ENCODE measurements at regions not wholly inside any gene's neighbourhood (a gene's known extent, or its start where the extent isn't known, plus 50 kb on each side); places are given as distances from the start of the nearest gene placed in this dataset.
"Not testable (repeated sequence)": the region's sequence is repeated elsewhere in the genome, so short reads cannot be mapped to it uniquely, and the experiment has no call there.

DNA sequence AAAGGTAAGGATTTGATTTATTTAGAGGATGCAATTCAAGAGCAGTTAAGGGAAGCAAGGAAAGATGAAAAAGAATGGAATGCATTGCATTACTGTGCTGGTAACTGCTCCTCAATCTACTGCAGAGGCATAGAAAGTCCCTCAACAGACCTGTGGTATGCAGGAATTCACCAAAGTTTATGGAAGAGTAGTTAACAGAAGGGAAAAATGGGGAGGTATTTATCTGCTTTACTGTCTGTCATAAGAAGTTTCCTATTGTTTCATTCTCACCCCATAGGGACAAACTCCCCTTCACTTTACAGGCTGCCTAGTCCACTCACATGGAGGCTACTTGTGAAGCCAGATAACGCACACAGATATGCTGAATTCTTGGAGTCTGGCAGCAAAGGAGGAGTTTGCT, 354.9 kb upstream of the SPRY2 start:
- H3K27me3 ChIP-seq (ENCODE audit: control insufficient read depth in 2 of 2, insufficient read depth in 1 of 2, low read length in 1 of 2), result no peaks in the 10 kb centered on the region
- H3K27ac ChIP-seq (ENCODE audit: low read depth in 1 of 2, low read length in 1 of 2), result no peak overlapping the region
- H3K9me3 ChIP-seq (ENCODE audit: control insufficient read depth in 2 of 2, insufficient read depth in 1 of 2, low read length in 1 of 2), result no peaks in the 10 kb centered on the region
- H3K4me1 ChIP-seq (ENCODE audit: control insufficient read depth in 2 of 2, insufficient read depth in 2 of 2, low read length in 2 of 2), result no peaks in the 10 kb centered on the region
- no peak for DNase-seq (ENCODE audit: low read depth in 6 of 9, low spot score in 9 of 9)
- no peak overlapping the region for H3K4me3 ChIP-seq (ENCODE audit: low read length in 2 of 2)
- no peaks in the 10 kb centered on the region for H3K36me3 ChIP-seq (ENCODE audit: control insufficient read depth in 2 of 2, insufficient read depth in 2 of 2, low read length in 1 of 2)
- 94% methylated on average over 1 of the region's 1 CpG for WGBS

DNA sequence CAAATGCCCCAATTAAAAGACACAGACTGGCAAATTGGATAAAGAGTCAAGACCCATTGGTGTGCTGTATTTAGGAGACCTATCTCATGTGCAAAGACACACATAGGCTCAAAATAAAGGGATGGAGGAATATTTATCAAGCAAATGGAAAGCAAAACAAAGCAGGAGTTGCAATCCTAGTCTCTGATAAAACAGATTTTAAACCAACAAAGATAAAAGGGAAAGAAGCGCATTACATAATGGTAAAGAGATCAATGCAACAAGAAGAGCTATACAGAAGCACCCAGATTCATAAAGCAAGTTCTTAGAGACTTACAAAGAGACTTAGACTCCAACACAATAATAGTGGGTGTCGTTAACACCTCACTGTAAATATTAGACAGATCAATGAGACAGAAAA, 350.9 kb upstream of the SPRY2 start:
- H3K9me3 ChIP-seq (ENCODE audit: control insufficient read depth in 2 of 2, insufficient read depth in 1 of 2, low read length in 1 of 2); H3K27me3 ChIP-seq (ENCODE audit: control insufficient read depth in 2 of 2, insufficient read depth in 1 of 2, low read length in 1 of 2); DNase-seq (ENCODE audit: low read depth in 6 of 9, low spot score in 9 of 9); H3K4me3 ChIP-seq (ENCODE audit: low read length in 2 of 2); H3K36me3 ChIP-seq (ENCODE audit: control insufficient read depth in 2 of 2, insufficient read depth in 2 of 2, low read length in 1 of 2); H3K4me1 ChIP-seq (ENCODE audit: control insufficient read depth in 2 of 2, insufficient read depth in 2 of 2, low read length in 2 of 2); H3K27ac ChIP-seq (ENCODE audit: low read depth in 1 of 2, low read length in 1 of 2): not testable (repeated sequence)
- 94% methylated on average over 2 of the region's 2 CpGs for WGBS

DNA sequence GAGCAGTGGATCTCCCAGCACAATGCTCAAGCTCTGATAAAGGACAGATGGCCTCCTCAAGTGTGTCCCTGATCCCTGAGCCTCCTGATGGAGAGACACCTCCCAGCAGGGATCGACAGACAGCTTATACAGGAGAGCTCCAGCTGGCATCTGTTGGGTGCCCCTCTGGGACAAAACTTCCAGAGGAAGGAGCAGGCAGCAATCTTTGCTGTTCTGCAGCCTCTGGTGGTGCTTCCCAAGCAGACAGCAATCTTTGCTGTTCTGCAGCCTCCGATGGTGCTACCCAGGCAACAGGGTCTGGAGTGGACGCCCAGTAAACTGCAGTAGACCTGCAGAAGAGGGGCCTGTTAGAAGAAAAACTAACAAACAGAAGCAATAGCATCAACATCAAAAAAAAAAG, 349.3 kb upstream of the SPRY2 start:
- peaks cover 0 to 9% of the 10 kb centered on the region in 2 donors for H3K9me3 ChIP-seq (ENCODE audit: control insufficient read depth in 2 of 2, insufficient read depth in 1 of 2, low read length in 1 of 2)
- 96% methylated on average over 3 of the region's 3 CpGs for WGBS
- no peaks in the 10 kb centered on the region for H3K27me3 ChIP-seq (ENCODE audit: control insufficient read depth in 2 of 2, insufficient read depth in 1 of 2, low read length in 1 of 2)
- H3K4me3 ChIP-seq (ENCODE audit: low read length in 2 of 2), result no peak overlapping the region
- no peak for DNase-seq (ENCODE audit: low read depth in 6 of 9, low spot score in 9 of 9)
- H3K4me1 ChIP-seq (ENCODE audit: control insufficient read depth in 2 of 2, insufficient read depth in 2 of 2, low read length in 2 of 2), result no peaks in the 10 kb centered on the region
- H3K27ac ChIP-seq (ENCODE audit: low read depth in 1 of 2, low read length in 1 of 2), result no peak overlapping the region
- H3K36me3 ChIP-seq (ENCODE audit: control insufficient read depth in 2 of 2, insufficient read depth in 2 of 2, low read length in 1 of 2), result no peaks in the 10 kb centered on the region

DNA sequence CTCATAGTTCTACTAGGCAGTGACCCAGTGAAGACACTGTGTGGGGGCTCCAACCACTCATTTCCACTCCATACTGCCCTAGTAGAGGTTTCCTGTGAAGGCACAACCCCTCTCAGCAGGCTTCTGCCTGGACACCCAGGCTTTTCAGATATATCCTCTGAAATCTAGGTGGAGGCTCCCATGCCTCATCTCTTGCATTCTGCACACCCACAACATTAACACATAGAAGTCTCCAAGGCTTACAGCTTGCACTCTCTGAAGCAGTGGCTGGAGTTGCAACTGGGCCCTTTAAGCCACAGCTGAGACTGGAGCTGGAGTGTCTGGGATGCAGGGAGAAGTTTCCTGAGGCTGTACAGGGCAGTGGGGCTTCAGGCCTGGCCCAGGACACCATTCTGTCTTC, 347.7 kb upstream of the SPRY2 start:
- Histone ChIP-seq H3K4me1 (ENCODE audit: control insufficient read depth in 2 of 2, insufficient read depth in 2 of 2, low read length in 2 of 2) (no peaks in the 10 kb centered on the region), H3K27me3 (ENCODE audit: control insufficient read depth in 2 of 2, insufficient read depth in 1 of 2, low read length in 1 of 2) (no peaks in the 10 kb centered on the region), H3K4me3 (ENCODE audit: low read length in 2 of 2) (no peak overlapping the region), H3K27ac (ENCODE audit: low read depth in 1 of 2, low read length in 1 of 2) (no peak overlapping the region), H3K36me3 (ENCODE audit: control insufficient read depth in 2 of 2, insufficient read depth in 2 of 2, low read length in 1 of 2) (no peaks in the 10 kb centered on the region), H3K9me3 (ENCODE audit: control insufficient read depth in 2 of 2, insufficient read depth in 1 of 2, low read length in 1 of 2) (peaks cover 0 to 9% of the 10 kb centered on the region in 2 donors)
- DNase-seq (ENCODE audit: low read depth in 6 of 9, low spot score in 9 of 9), result no peak

DNA sequence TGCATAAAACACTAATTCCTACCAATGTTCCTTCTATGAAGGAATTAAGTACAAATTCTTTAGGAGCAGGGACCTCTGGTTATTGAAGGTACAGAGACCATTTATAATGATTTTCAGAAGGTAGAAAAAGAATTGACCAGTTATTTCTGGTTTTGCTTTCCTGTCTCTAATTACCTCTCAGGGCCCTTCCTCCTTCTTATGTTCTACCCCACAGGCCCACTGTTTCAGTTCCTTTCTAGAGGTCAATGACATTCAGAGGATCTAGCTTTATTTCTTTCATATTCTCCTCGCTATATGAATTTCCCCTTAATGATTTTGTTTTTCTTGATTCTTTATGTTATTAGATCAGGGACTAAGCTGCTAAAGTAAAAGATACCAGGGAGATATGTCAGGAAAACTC, 345.0 kb upstream of the SPRY2 start:
- no peak overlapping the region for H3K4me3 ChIP-seq (ENCODE audit: low read length in 2 of 2)
- no peaks in the 10 kb centered on the region for H3K4me1 ChIP-seq (ENCODE audit: control insufficient read depth in 2 of 2, insufficient read depth in 2 of 2, low read length in 2 of 2)
- WGBS, result 91% methylated on average over 1 of the region's 1 CpG
- no peak for DNase-seq (ENCODE audit: low read depth in 6 of 9, low spot score in 9 of 9)
- peaks cover 0 to 9% of the 10 kb centered on the region in 2 donors for H3K9me3 ChIP-seq (ENCODE audit: control insufficient read depth in 2 of 2, insufficient read depth in 1 of 2, low read length in 1 of 2)
- H3K36me3 ChIP-seq (ENCODE audit: control insufficient read depth in 2 of 2, insufficient read depth in 2 of 2, low read length in 1 of 2), result no peaks in the 10 kb centered on the region
- H3K27me3 ChIP-seq (ENCODE audit: control insufficient read depth in 2 of 2, insufficient read depth in 1 of 2, low read length in 1 of 2), result no peaks in the 10 kb centered on the region
- no peak overlapping the region for H3K27ac ChIP-seq (ENCODE audit: low read depth in 1 of 2, low read length in 1 of 2)

DNA sequence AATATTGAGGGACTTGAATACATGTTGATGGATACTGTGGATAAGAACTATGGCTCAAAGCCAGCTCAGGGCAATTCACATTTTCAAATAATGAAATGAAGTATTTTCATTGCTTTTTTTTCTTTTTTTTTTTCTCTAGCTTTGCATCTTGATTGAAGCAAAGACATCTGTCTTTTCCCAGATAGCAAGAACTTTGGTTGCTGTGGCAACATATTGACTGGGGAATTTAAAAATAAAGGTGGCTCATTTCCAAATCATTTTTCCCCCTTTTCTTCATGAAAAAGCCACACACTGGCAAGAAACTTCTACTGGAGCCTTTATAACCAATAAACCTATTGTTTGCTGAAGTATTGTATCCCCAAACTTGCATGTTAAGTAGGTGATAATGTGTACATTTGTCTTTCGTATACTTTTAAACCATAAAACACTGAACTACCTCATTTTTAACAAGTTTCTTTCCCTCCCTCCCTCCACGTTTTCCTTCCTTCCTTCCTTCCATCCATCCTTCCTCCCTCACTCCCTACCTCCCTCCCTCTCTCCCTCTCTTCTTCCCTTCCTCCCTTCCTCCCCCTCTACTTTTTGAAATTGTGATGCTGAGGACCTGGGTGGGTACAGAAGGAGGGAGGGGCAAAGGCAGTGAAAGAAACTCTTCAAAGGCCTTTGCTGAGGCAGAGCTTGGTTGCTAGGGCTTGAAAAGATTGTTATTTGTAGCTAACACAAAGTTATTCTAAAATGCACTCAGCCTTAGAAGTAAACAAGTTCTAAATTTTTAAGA, 343.5 kb upstream of the SPRY2 start:
- Histone ChIP-seq H3K4me3 (ENCODE audit: low read length in 2 of 2) (no peak overlapping the region), H3K27me3 (ENCODE audit: control insufficient read depth in 2 of 2, insufficient read depth in 1 of 2, low read length in 1 of 2) (no peaks in the 10 kb centered on the region), H3K4me1 (ENCODE audit: control insufficient read depth in 2 of 2, insufficient read depth in 2 of 2, low read length in 2 of 2) (no peaks in the 10 kb centered on the region), H3K9me3 (ENCODE audit: control insufficient read depth in 2 of 2, insufficient read depth in 1 of 2, low read length in 1 of 2) (no peaks in the 10 kb centered on the region), H3K27ac (ENCODE audit: low read depth in 1 of 2, low read length in 1 of 2) (no peak overlapping the region), H3K36me3 (ENCODE audit: control insufficient read depth in 2 of 2, insufficient read depth in 2 of 2, low read length in 1 of 2) (no peaks in the 10 kb centered on the region)
- DNase-seq (ENCODE audit: low read depth in 6 of 9, low spot score in 9 of 9), result no peak
- 86% methylated on average over 2 of the region's 2 CpGs for WGBS

DNA sequence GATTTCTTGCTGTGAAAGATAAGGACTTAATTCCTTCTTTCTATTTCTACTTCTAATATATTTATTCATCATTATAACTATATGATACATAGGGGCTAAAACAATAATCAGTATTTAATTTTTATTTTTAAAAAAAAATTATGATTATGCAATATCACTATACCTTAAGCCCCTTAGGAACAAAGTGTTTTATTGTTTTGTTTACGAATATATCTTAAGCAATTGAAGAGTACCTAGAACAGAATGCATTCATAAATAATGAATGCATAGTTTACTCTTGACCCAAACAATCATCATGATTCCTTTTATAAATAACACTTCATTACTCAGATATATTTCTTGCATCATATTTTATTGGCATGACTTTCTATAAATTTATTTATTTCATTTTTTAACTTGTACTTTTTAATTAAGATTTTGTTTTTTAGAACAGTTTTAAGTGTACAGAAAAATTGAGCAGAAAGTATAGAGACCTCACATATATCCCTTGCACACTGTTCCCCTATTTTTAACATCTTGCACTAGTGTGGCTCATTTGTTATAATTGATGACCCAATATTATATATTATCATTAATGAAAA, 339.9 kb upstream of the SPRY2 start:
- H3K4me1 ChIP-seq (ENCODE audit: control insufficient read depth in 2 of 2, insufficient read depth in 2 of 2, low read length in 2 of 2), result no peaks in the 10 kb centered on the region
- no peaks in the 10 kb centered on the region for H3K9me3 ChIP-seq (ENCODE audit: control insufficient read depth in 2 of 2, insufficient read depth in 1 of 2, low read length in 1 of 2)
- H3K4me3 ChIP-seq (ENCODE audit: low read length in 2 of 2), result no peak overlapping the region
- no peak overlapping the region for H3K27ac ChIP-seq (ENCODE audit: low read depth in 1 of 2, low read length in 1 of 2)
- WGBS, result 100% methylated on average over 1 of the region's 1 CpG
- DNase-seq (ENCODE audit: low read depth in 6 of 9, low spot score in 9 of 9), result no peak
- no peaks in the 10 kb centered on the region for H3K36me3 ChIP-seq (ENCODE audit: control insufficient read depth in 2 of 2, insufficient read depth in 2 of 2, low read length in 1 of 2)
- H3K27me3 ChIP-seq (ENCODE audit: control insufficient read depth in 2 of 2, insufficient read depth in 1 of 2, low read length in 1 of 2), result no peaks in the 10 kb centered on the region

DNA sequence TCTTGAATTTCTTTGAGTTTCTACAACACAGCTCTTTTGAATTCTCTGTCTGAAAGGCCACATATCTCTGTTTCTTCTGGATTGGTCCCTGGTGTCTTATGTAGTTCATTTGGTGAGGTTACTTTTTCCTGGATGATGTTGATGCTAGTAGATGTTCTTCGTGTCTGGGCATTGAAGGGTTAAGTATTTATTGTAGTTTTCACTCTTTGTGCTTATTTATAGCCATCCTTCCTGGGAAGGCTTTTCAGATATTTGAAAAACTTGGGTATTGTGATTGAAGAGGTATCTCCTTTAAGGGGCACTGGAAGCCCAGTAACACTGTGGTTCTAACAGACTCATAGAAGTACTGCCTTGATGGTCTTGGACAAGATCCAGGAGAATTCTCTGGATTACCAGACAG, 338.5 kb upstream of the SPRY2 start:
- H3K36me3 ChIP-seq (ENCODE audit: control insufficient read depth in 2 of 2, insufficient read depth in 2 of 2, low read length in 1 of 2), result no peaks in the 10 kb centered on the region
- DNase-seq (ENCODE audit: low read depth in 6 of 9, low spot score in 9 of 9), result no peak
- no peaks in the 10 kb centered on the region for H3K9me3 ChIP-seq (ENCODE audit: control insufficient read depth in 2 of 2, insufficient read depth in 1 of 2, low read length in 1 of 2)
- H3K4me1 ChIP-seq (ENCODE audit: control insufficient read depth in 2 of 2, insufficient read depth in 2 of 2, low read length in 2 of 2), result no peaks in the 10 kb centered on the region
- no peak overlapping the region for H3K27ac ChIP-seq (ENCODE audit: low read depth in 1 of 2, low read length in 1 of 2)
- WGBS, result 89% methylated on average over 1 of the region's 1 CpG
- no peak overlapping the region for H3K4me3 ChIP-seq (ENCODE audit: low read length in 2 of 2)
- no peaks in the 10 kb centered on the region for H3K27me3 ChIP-seq (ENCODE audit: control insufficient read depth in 2 of 2, insufficient read depth in 1 of 2, low read length in 1 of 2)

DNA sequence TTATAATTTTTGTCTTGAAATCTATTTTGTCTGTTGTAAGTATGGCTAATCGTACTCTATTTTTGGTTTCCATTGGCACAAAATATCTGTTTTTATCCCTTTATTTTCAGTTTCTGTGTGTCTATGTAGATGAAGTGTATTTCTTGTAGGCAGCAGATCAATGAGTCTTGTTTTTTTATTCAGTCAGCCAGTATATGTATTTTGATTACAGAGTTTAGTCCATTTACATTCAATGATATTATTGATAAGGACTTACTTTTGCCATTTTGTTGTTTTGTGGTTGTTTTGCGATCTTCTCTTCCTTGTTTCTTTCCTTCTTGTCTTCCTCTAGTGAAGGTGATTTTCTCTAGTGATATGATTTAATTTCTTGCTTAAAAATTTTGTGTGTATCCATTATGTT, 336.3 kb upstream of the SPRY2 start:
- 96% methylated on average over 2 of the region's 2 CpGs for WGBS

More for the DNA sequence above, 336.3 kb upstream of the SPRY2 start:
- Histone ChIP-seq H3K4me1 (ENCODE audit: control insufficient read depth in 2 of 2, insufficient read depth in 2 of 2, low read length in 2 of 2) (no peaks in the 10 kb centered on the region), H3K9me3 (ENCODE audit: control insufficient read depth in 2 of 2, insufficient read depth in 1 of 2, low read length in 1 of 2) (no peaks in the 10 kb centered on the region), H3K36me3 (ENCODE audit: control insufficient read depth in 2 of 2, insufficient read depth in 2 of 2, low read length in 1 of 2) (no peaks in the 10 kb centered on the region), H3K27ac (ENCODE audit: low read depth in 1 of 2, low read length in 1 of 2) (no peak overlapping the region), H3K4me3 (ENCODE audit: low read length in 2 of 2) (no peak overlapping the region), H3K27me3 (ENCODE audit: control insufficient read depth in 2 of 2, insufficient read depth in 1 of 2, low read length in 1 of 2) (no peaks in the 10 kb centered on the region)
- no peak for DNase-seq (ENCODE audit: low read depth in 6 of 9, low spot score in 9 of 9)

All from thymus (tissue), 11 donors.